Mucosa of descending colon (tissue), 3 donors: ENCODE measurements at regions not wholly inside any gene's neighbourhood (a gene's known extent, or its start where the extent isn't known, plus 50 kb on each side); places are given as distances from the start of the nearest gene placed in this dataset.

Source experiments
- ATAC-seq: fragments of 200-7000 bp; cut with Tn5 transposase; one replicate; pipeline ENCODE4 v1.9.1; 2020; ENCODE audit warnings: mild to moderate bottlenecking, moderate library complexity
- DNase-seq, 3 donors: peaks; one replicate each; pipeline ENCODE4 v3.0.0-alpha.2; 2020
- H3K36me3 ChIP-seq: fragments of 200-600 bp; one replicate; pipeline ENCODE4 v1.8.0; 2021; ENCODE audit warnings: low read depth, mild to moderate bottlenecking
- H3K4me1 ChIP-seq: fragments of 200-600 bp; one replicate; pipeline ENCODE4 v1.8.0; 2021; ENCODE audit warnings: low read depth, mild to moderate bottlenecking
- H3K4me3 ChIP-seq: fragments of 200-600 bp; one replicate; pipeline ENCODE4 v1.8.0; 2021; ENCODE audit warnings: mild to moderate bottlenecking
- H3K9me3 ChIP-seq: fragments of 200-600 bp; one replicate; pipeline ENCODE4 v1.8.0; 2021; ENCODE audit warnings: mild to moderate bottlenecking
- CTCF ChIP-seq: fragments of 200-600 bp; IDR thresholded peaks from one replicate; pipeline ENCODE4 v1.8.0; 2022; ENCODE audit warnings: antibody characterized with exemption, mild to moderate bottlenecking
- intact Hi-C, 2 donors: fragments of 100-400 bp; cut with DNase I in 1 of 2; cut with micrococcal nuclease in 1 of 2; formaldehyde crosslinking; loops; one replicate each; pipeline versions ENCODE4 v1.11.0 to v1.11.1; 2022; cut with DNase I, micrococcal nuclease
- donor health status: DM: no; HTN: no; CAD: no; lungs with moderate emphysema.
- donor health status: DM: no; HTN: no; CAD: no.
- donor health status: DM: no; HTN: yes; CAD: no.

DNA sequence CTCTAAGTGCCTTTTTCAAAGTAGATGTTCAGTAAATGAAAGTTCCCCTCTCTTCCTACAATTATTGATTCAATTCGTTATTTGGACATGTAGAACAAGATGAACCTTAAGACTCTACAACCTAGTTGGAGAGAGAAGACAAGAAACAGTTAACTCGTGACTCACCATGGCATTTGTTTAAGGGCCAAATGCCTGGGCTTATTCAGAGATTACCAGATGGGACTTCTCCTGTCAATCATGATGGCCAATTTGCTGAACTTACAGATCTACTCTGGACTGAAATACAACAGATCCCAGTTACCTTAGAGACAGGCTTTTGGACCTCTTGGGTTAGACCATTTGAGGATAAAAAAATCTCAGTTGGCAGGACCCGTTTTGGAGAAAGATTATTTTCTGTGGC is 93.5 kb downstream of the C1orf94 start:
- Histone ChIP-seq H3K4me3 (no peak overlapping the region), H3K4me1 (no peaks in the 10 kb centered on the region), H3K9me3 (no peaks in the 10 kb centered on the region), H3K36me3 (no peaks in the 10 kb centered on the region)
- ATAC-seq (no peak), DNase-seq (no peak)
- intact Hi-C loops: no loop called here
- no peak for TF ChIP-seq CTCF

GRCh38 chr1:34272152-34272551 is 95.4 kb downstream of the C1orf94 start:
- no peaks in the 10 kb centered on the region for H3K4me1 ChIP-seq
- H3K4me3 ChIP-seq: no peak overlapping the region
- no peaks in the 10 kb centered on the region for H3K9me3 ChIP-seq
- no peaks in the 10 kb centered on the region for H3K36me3 ChIP-seq
- intact Hi-C loops: no loop called here
- TF ChIP-seq CTCF: no peak
- no peak for DNase-seq
- ATAC-seq: no peak

DNA sequence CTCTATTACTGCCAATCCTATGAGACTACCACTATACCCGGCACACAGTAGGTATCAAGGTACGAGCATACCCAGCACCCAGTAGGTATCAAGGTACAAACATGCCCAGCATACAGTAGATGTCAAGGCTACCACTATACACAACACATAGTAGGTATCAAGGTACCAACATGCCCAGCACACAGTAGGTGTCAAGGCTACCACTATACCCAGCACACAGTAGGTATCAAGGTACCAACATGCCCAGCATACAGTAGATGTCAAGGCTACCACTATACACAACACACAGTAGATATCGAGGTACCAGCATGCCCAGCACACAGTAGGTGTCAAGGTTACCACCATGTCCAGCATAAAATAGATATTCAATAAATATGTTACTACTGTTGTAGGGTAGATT is 98.4 kb downstream of the C1orf94 start:
- DNase-seq (no peak), ATAC-seq (no peak)
- Histone ChIP-seq H3K9me3 (no peaks in the 10 kb centered on the region), H3K36me3 (no peaks in the 10 kb centered on the region), H3K4me1 (no peaks in the 10 kb centered on the region), H3K4me3 (no peak overlapping the region)
- intact Hi-C loops: no loop called here
- TF ChIP-seq CTCF: no peak

DNA sequence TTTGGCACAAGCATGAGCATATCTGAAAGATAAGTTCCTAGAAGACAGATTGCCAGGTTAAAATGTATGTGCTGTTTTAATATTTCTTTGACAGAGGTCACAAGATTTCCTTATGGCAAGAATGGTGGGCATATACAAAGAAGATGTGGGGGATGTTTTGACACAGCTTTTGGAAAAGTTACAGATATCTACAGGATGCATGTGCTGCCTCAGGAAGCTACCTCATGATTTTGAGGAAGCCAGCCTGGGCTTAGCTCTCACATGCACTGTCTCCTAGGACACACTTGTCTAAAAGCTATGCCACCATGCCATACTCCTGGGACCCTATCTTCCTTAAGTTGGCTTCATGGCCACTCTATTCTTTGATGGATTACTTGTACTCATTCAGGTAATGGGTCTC is 99.9 kb downstream of the C1orf94 start:
- intact Hi-C loops: no loop called here
- no peak for TF ChIP-seq CTCF
- no peaks in the 10 kb centered on the region for H3K36me3 ChIP-seq
- no peaks in the 10 kb centered on the region for H3K4me1 ChIP-seq
- ATAC-seq (no peak), DNase-seq (no peak)
- no peak overlapping the region for H3K4me3 ChIP-seq
- H3K9me3 ChIP-seq: no peaks in the 10 kb centered on the region

GRCh38 chr1:34277150-34277549 is 100.4 kb downstream of the C1orf94 start:
- no peak for DNase-seq
- no peak for ATAC-seq
- intact Hi-C loops: no loop called here
- H3K36me3 ChIP-seq: no peaks in the 10 kb centered on the region
- no peak for TF ChIP-seq CTCF
- no peaks in the 10 kb centered on the region for H3K4me1 ChIP-seq
- no peaks in the 10 kb centered on the region for H3K9me3 ChIP-seq
- no peak overlapping the region for H3K4me3 ChIP-seq

DNA sequence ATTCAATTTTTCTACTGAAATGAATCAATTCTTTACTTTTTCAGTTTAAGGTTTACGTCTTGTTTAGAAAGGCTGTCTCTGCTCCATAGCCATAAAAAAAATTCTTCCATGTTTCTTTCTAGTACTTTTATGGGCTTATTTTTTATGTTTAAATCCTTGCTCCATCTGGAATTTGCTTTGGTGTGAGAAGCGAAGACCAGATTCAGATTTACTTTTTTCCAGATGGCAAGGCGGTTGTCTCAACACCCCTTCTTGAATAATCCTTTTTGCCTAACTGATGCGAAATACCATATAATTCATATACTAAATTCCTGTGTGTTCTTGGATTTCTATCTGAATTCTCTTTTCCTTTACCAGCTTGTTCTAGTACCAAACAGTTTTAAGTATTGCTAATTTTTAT is 101.5 kb downstream of the C1orf94 start:
- no peaks in the 10 kb centered on the region for H3K4me1 ChIP-seq
- no peaks in the 10 kb centered on the region for H3K9me3 ChIP-seq
- no peak for TF ChIP-seq CTCF
- ATAC-seq: no peak
- H3K36me3 ChIP-seq: no peaks in the 10 kb centered on the region
- DNase-seq: no peak
- intact Hi-C loops: no loop called here
- H3K4me3 ChIP-seq: no peak overlapping the region
